Breast epithelium (tissue), 3 donors: ENCODE measurements at regions not wholly inside any gene's neighbourhood (a gene's known extent, or its start where the extent isn't known, plus 50 kb on each side); places are given as distances from the start of the nearest gene placed in this dataset.

Experiments used
- POLR2A ChIP-seq: fragments of 450-650 bp; IDR thresholded peaks from one replicate; pipeline ENCODE4 v1.6.1; 2016; ENCODE audit warnings: antibody characterized with exemption, mild to moderate bottlenecking, moderate library complexity
- POLR2AphosphoS5 ChIP-seq, 3 donors: sonication (generic); formaldehyde crosslinking; IDR thresholded peaks; one replicate each; pipeline ENCODE4 v1.6.1; 2017; ENCODE audit warnings: antibody characterized with exemption in 3 of 3
- TF ChIP-seq, protein P1 (sequence below), 3 donors: fragments of 450-650 bp; IDR thresholded peaks; one replicate each; pipeline ENCODE4 v1.5.1; 2016 to 2017; ENCODE audit warnings: antibody characterized with exemption in 3 of 3, mild to moderate bottlenecking in 3 of 3, moderate library complexity in 3 of 3

DNA sequence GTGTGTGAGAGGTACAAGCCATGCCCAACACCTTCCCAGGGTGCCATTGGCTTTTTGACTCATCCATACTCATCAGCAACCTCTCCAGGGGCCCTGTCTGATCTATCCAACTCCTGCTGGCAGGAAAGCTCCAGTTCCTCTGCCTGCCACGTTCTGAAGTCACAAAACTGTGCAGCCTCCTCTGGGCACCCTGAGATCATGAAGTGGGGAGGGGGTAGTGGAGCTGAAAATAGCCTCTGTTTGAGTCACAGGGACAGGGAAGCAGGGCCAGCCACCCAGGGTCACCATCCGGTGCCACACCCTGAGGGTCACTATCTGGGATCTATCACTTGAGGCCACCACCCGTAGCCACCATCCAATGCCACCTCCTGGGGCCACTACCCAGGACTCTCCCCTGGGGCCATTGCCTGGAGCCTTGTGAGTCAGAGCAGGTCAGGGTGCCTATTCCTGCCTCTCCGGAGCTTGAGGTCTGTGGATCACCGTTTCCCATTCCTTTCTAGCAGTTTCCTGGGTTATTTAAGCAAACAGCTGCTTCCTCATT lies 172.1 kb downstream of the NUFIP1 start:
- TF ChIP-seq, protein P1, sequence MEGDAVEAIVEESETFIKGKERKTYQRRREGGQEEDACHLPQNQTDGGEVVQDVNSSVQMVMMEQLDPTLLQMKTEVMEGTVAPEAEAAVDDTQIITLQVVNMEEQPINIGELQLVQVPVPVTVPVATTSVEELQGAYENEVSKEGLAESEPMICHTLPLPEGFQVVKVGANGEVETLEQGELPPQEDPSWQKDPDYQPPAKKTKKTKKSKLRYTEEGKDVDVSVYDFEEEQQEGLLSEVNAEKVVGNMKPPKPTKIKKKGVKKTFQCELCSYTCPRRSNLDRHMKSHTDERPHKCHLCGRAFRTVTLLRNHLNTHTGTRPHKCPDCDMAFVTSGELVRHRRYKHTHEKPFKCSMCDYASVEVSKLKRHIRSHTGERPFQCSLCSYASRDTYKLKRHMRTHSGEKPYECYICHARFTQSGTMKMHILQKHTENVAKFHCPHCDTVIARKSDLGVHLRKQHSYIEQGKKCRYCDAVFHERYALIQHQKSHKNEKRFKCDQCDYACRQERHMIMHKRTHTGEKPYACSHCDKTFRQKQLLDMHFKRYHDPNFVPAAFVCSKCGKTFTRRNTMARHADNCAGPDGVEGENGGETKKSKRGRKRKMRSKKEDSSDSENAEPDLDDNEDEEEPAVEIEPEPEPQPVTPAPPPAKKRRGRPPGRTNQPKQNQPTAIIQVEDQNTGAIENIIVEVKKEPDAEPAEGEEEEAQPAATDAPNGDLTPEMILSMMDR (IDR thresholded peaks at IDR 0.05) = no peak
- TF ChIP-seq POLR2A (no peak), POLR2AphosphoS5 (IDR thresholded peaks at IDR 0.05) (no peak)
